ENCODE measurements at regions not wholly inside any gene's neighbourhood (a gene's known extent, or its start where the extent isn't known, plus 50 kb on each side); places are given as distances from the start of the nearest gene placed in this dataset.

DNA sequence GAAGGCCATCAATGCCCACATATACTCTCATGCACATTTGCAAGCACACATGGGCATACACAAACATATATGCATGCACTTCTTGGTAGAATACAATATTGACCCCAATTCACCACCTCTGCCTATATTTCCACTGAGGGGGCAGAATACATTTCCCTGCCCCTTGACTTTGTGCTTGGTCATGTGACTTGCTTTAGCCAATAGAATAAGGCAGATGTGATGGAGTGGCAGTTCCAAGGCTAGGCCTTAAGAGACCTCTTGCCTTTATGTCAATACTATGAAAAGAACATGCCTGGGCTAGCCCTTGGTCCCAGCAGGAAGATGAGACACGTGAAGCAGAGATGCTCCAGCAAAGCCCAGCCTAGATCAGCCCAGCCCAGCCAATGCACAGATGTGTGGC lies 66.0 kb upstream of the GRIK3 start:
- TF ChIP-seq EZH2 (IDR thresholded peaks at IDR 0.05; ENCODE audit: insufficient read depth, poor library complexity, severe bottlenecking), result no peak
- TF ChIP-seq EZH2phosphoT487 (IDR thresholded peaks at IDR 0.05; ENCODE audit: insufficient read depth, low read depth), result no peak
